Heart left ventricle (tissue), 13 donors: ENCODE measurements at regions not wholly inside any gene's neighbourhood (a gene's known extent, or its start where the extent isn't known, plus 50 kb on each side); places are given as distances from the start of the nearest gene placed in this dataset.

Experiments used
- CTCF ChIP-seq, 12 donors: fragments of 200-600 bp; sonication (generic) in 4 of 12; IDR thresholded peaks; one replicate each; pipeline versions ENCODE4 v1.5.0 to v1.8.0; 2018 to 2022; ENCODE audit warnings: antibody characterized with exemption in 12 of 12, mild to moderate bottlenecking in 5 of 12
- POLR2A ChIP-seq, 2 donors: fragments of 450-650 bp; IDR thresholded peaks; one replicate each; pipeline ENCODE4 v1.6.1; 2017; ENCODE audit warnings: antibody characterized with exemption in 2 of 2, mild to moderate bottlenecking in 2 of 2, moderate library complexity in 2 of 2
- donor health status: ischemic (EF 13 %, LVEDD 7.1; RV severe dilation, severe dysfunction).
- donor health status: DM: no; HTN: yes; CAD: no.
- donor health status: DM: no; HTN: no; CAD: no.
- donor health status: ischemic (EF 25% LVEDD 6.9; RV normal size, moderate dysfunction).
- donor health status: ischemic (EF 25% LVEDD 5.7; RV mildly dilated, moderate dysfunction).
- donor health status: ischemic (EF 35%, LVEDD 5.7; RV mildly dilated, moderate dysfunction).
- donor health status: nonischemic (EF 11% LVEDD 7.7; RV severe dilation, severe dysfunction).
- donor health status: DM: yes; HTN: yes; CAD: no.
- donor health status: PGD.
- donor health status: ischemic (EF 29% LVEDD 5.4; RV normal size, mild dysfunction).
- donor health status: nonischemic (EF 23%, LVEDD 6.1; RV moderate dilation, normal function).

DNA sequence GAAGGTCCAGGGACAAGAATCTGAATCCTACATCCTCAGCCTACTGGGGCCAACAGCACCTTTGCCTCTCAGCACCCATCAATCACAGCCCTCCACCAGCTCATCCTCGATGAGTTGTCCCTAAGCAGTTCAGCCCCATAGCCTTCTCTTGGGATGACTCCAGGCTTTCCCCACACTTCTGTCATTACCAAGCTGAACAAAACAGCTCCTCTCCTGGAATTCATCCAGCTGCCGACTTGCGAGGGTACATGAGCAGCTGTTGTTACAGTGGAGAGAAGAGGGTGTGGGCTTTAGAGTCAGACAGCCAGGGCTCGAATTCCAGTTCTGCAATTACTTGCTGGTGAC is 69.0 kb upstream of the THBS1 start:
- TF ChIP-seq CTCF (IDR thresholded peaks at IDR 0.05) (no peak), POLR2A (IDR thresholded peaks at IDR 0.05) (no peak)
